Activated B cell treated with CpG ODN at 0.5 μM for 24 hours (primary cell): ENCODE measurements at regions not wholly inside any gene's neighbourhood (a gene's known extent, or its start where the extent isn't known, plus 50 kb on each side); places are given as distances from the start of the nearest gene placed in this dataset.

Experiments
- ATAC-seq: fragments of 200-7000 bp; cut with Tn5 transposase; one replicate; pipeline ENCODE4 v1.10.0; 2021; ENCODE audit warnings: low read depth, mild to moderate bottlenecking, moderate library complexity
- CTCF ChIA-PET: fragments of 350-600 bp; sonication (Branson Sonifier 250); formaldehyde crosslinking; loops from one replicate; lab custom pipeline; 2021; ENCODE audit warnings: antibody characterized with exemption; lab: Charles Lee
- POLR2A ChIA-PET: fragments of 350-600 bp; sonication (Branson Sonifier 250); formaldehyde crosslinking; loops from one replicate; lab custom pipeline; 2021; ENCODE audit warnings: antibody characterized with exemption; lab: Charles Lee
- DNase-seq: peaks from one replicate; pipeline ENCODE4 v3.0.0; 2022
- H3K27ac Mint-ChIP-seq: one replicate; pipeline ENCODE4 v1.8.0; 2020; ENCODE audit warnings: mixed read lengths
- H3K27me3 Mint-ChIP-seq: one replicate; pipeline ENCODE4 v1.8.0; 2021; ENCODE audit warnings: mixed read lengths
- H3K36me3 Mint-ChIP-seq: one replicate; pipeline ENCODE4 v1.8.0; 2021; ENCODE audit warnings: low read depth, mixed read lengths
- H3K4me1 Mint-ChIP-seq: one replicate; pipeline ENCODE4 v1.8.0; 2021; ENCODE audit warnings: mixed read lengths
- H3K4me3 Mint-ChIP-seq: one replicate; pipeline ENCODE4 v1.8.0; 2020; ENCODE audit warnings: mild to moderate bottlenecking, mixed read lengths
- H3K9me3 Mint-ChIP-seq: one replicate; pipeline ENCODE4 v1.8.0; 2020; ENCODE audit warnings: mixed read lengths
- intact Hi-C: fragments of 100-400 bp; cut with micrococcal nuclease; formaldehyde crosslinking; loops from one replicate; pipeline ENCODE4 v1.15.1; 2024
- TF ChIP-seq, protein P1 (sequence below): fragments of 200-600 bp; IDR thresholded peaks from one replicate; pipeline ENCODE4 v1.8.0; 2022; ENCODE audit warnings: antibody characterized with exemption, mild to moderate bottlenecking

DNA sequence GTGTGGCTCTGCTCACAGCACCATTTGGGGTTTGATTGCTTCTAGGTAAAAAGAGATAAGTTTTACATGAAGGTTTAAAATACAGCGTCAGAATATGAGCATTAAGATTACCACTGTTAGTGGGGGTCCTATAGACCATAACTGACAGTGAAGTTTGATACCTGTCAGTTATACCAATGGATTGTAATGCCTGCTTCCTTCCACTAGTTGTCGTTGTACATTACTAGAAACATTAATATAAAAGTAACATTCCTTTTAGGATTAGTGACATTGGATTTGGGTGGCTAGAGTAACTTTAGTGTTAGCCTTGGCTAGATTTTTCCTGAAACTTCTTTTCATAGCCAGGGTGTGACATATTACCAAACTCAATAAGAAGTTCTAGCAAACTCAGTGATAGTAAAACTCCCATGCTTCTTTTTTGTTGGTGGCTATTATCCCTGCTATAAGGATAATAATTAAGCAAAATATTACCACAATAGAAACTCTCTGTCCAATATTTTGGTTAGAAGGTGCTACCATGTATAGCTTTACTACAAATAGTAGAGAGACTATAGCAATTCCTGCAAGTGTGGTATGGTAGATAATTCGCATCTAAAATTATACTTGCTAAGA is 57.1 kb downstream of the FAM181B start:
- CTCF ChIA-PET, result no interaction called here
- DNase-seq (no peak), ATAC-seq (no peak)
- Mint-ChIP-seq H3K27ac (no peak overlapping the region), H3K36me3 (no peaks in the 10 kb centered on the region), H3K4me3 (no peak overlapping the region), H3K27me3 (peaks cover 10% of the 10 kb centered on the region), H3K4me1 (no peaks in the 10 kb centered on the region), H3K9me3 (peaks cover 7% of the 10 kb centered on the region)
- POLR2A ChIA-PET, result no interaction called here
- intact Hi-C loops, result no loop called here
- TF ChIP-seq, protein P1, sequence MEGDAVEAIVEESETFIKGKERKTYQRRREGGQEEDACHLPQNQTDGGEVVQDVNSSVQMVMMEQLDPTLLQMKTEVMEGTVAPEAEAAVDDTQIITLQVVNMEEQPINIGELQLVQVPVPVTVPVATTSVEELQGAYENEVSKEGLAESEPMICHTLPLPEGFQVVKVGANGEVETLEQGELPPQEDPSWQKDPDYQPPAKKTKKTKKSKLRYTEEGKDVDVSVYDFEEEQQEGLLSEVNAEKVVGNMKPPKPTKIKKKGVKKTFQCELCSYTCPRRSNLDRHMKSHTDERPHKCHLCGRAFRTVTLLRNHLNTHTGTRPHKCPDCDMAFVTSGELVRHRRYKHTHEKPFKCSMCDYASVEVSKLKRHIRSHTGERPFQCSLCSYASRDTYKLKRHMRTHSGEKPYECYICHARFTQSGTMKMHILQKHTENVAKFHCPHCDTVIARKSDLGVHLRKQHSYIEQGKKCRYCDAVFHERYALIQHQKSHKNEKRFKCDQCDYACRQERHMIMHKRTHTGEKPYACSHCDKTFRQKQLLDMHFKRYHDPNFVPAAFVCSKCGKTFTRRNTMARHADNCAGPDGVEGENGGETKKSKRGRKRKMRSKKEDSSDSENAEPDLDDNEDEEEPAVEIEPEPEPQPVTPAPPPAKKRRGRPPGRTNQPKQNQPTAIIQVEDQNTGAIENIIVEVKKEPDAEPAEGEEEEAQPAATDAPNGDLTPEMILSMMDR, result no peak

GRCh38 chr11:82675838-82676237 is 57.8 kb downstream of the FAM181B start:
- intact Hi-C loops, result no loop called here
- Mint-ChIP-seq H3K9me3 (peaks cover 2% of the 10 kb centered on the region), H3K27ac (no peak overlapping the region), H3K27me3 (peaks cover 10% of the 10 kb centered on the region), H3K36me3 (no peaks in the 10 kb centered on the region), H3K4me1 (no peaks in the 10 kb centered on the region), H3K4me3 (no peak overlapping the region)
- DNase-seq (no peak), ATAC-seq (no peak)
- CTCF ChIA-PET, result no interaction called here
- TF ChIP-seq, protein P1, result no peak
- POLR2A ChIA-PET, result no interaction called here

GRCh38 chr11:82673631-82674030 is 60.0 kb downstream of the FAM181B start:
- TF ChIP-seq, protein P1, result no peak
- Mint-ChIP-seq H3K36me3 (no peaks in the 10 kb centered on the region), H3K27ac (no peak overlapping the region), H3K4me1 (no peaks in the 10 kb centered on the region), H3K9me3 (peaks cover 3% of the 10 kb centered on the region), H3K27me3 (peaks cover 6% of the 10 kb centered on the region), H3K4me3 (no peak overlapping the region)
- intact Hi-C loops, result no loop called here
- ChIA-PET CTCF (no interaction called here), POLR2A (no interaction called here)
- no peak for DNase-seq
- ATAC-seq, result no peak

- H3K27me3 Mint-ChIP-seq, result peaks cover 9% of the 10 kb centered on the region
Observed at GRCh38 chr11:82671451-82671850, 62.2 kb downstream of the FAM181B start.

GRCh38 chr11:82663535-82663934 is 70.1 kb downstream of the FAM181B start:
- TF ChIP-seq, protein P1, result no peak
- H3K4me1 Mint-ChIP-seq, result no peaks in the 10 kb centered on the region
- no peaks in the 10 kb centered on the region for H3K36me3 Mint-ChIP-seq
- no peak overlapping the region for H3K27ac Mint-ChIP-seq
- ChIA-PET CTCF (no interaction called here), POLR2A (interaction anchor here (0.6 kb wide), 1 partner anchor 629 kb away, joined by 5 read pairs; no protein-coding TSS in a partner anchor)
- H3K9me3 Mint-ChIP-seq, result no peaks in the 10 kb centered on the region
- H3K4me3 Mint-ChIP-seq, result no peak overlapping the region
- no peak for DNase-seq
- no peak for ATAC-seq
- intact Hi-C loops, result no loop called here
- H3K27me3 Mint-ChIP-seq, result peaks cover 3% of the 10 kb centered on the region

More at GRCh38 chr11:82671451-82671850, 62.2 kb downstream of the FAM181B start:
- ChIA-PET CTCF (no interaction called here), POLR2A (no interaction called here)
- no peak for ATAC-seq
- H3K4me3 Mint-ChIP-seq, result no peak overlapping the region
- intact Hi-C loops, result no loop called here
- H3K4me1 Mint-ChIP-seq, result no peaks in the 10 kb centered on the region
- H3K9me3 Mint-ChIP-seq, result peaks cover 3% of the 10 kb centered on the region
- DNase-seq, result no peak
- H3K36me3 Mint-ChIP-seq, result no peaks in the 10 kb centered on the region
- H3K27ac Mint-ChIP-seq, result no peak overlapping the region
- TF ChIP-seq, protein P1, result no peak
